Adrenal gland (tissue), 9 donors: ENCODE measurements at regions not wholly inside any gene's neighbourhood (a gene's known extent, or its start where the extent isn't known, plus 50 kb on each side); places are given as distances from the start of the nearest gene placed in this dataset.

Experiments
- DNase-seq, 7 donors: peaks; one replicate each; pipeline ENCODE4 v3.0.0-alpha.2; 2019 to 2020
- H3K27ac ChIP-seq, 5 donors: fragments of 200-600 bp; sonication (generic) in 4 of 5; 1 replicate in 3 of 5; 2 replicates in 2 of 5; pipeline versions ENCODE4 v1.5.1 to v1.8.0; 2016 to 2020; ENCODE audit warnings: mild to moderate bottlenecking in 1 of 5
- H3K27me3 ChIP-seq: fragments of 200-600 bp; 2 replicates; pipeline ENCODE4 v1.8.0; 2021
- H3K36me3 ChIP-seq, 2 donors: fragments of 200-600 bp; replicated peaks in 1 of 2; 1 replicate in 1 of 2; 2 replicates in 1 of 2; pipeline versions ENCODE4 v1.5.1 to v1.8.0; 2018 to 2022
- H3K4me1 ChIP-seq, 2 donors: fragments of 200-600 bp; replicated peaks in 1 of 2; 1 replicate in 1 of 2; 2 replicates in 1 of 2; pipeline versions ENCODE4 v1.5.1 to v1.8.0; 2018 to 2021
- H3K4me3 ChIP-seq, 4 donors: fragments of 200-600 bp; sonication (generic) in 3 of 4; one replicate each; pipeline ENCODE4 v1.5.1; 2016 to 2018
- H3K9me3 ChIP-seq, 3 donors: fragments of 200-600 bp; sonication (generic) in 1 of 3; replicated peaks in 1 of 3; 1 replicate in 2 of 3; 2 replicates in 1 of 3; pipeline versions ENCODE4 v1.5.1 to v1.8.0; 2016 to 2021
- POLR2A ChIP-seq, 2 donors: fragments of 450-650 bp; IDR thresholded peaks; one replicate each; pipeline ENCODE4 v1.6.1; 2017; ENCODE audit warnings: antibody characterized with exemption in 2 of 2, mild to moderate bottlenecking in 2 of 2, moderate library complexity in 1 of 2
- WGBS, 4 donors: extraction: QIAGEN DNeasy Blood & Tissue Kit in 2 of 4; methylation state at CpG; one replicate each; pipeline versions ENCODE4 v1.1.5 to v1.1.7; 2013 to 2017; 5-methylcytosine and 5-hydroxymethylcytosine counted together
- intact Hi-C, 2 donors: fragments of 100-400 bp; cut with DNase I; formaldehyde crosslinking; loops; one replicate each; pipeline versions ENCODE4 v1.14.1 to v1.15.0; 2022 to 2023
- TF ChIP-seq, protein P1 (sequence below), 6 experiments: fragments of 450-650 bp in 4 of 6; fragments of 200-600 bp in 2 of 6; sonication (generic) in 1 of 6; IDR thresholded peaks; 1 replicate in 5 of 6; 2 replicates in 1 of 6; pipeline versions ENCODE4 v1.5.1 to v1.8.0; 2016 to 2021; ENCODE audit warnings: antibody characterized with exemption in 6 of 6, mild to moderate bottlenecking in 2 of 6, moderate library complexity in 1 of 6
- donor health status: healthy with polysubstance abuse.
- donor health status: Bipolar disorder and iron deficiency.
- donor health status: DM: yes; HTN: yes; CAD: no.
- donor health status: DM: no; HTN: no; CAD: no.
- donor health status: DM: no; HTN: no; CAD: no.

DNA sequence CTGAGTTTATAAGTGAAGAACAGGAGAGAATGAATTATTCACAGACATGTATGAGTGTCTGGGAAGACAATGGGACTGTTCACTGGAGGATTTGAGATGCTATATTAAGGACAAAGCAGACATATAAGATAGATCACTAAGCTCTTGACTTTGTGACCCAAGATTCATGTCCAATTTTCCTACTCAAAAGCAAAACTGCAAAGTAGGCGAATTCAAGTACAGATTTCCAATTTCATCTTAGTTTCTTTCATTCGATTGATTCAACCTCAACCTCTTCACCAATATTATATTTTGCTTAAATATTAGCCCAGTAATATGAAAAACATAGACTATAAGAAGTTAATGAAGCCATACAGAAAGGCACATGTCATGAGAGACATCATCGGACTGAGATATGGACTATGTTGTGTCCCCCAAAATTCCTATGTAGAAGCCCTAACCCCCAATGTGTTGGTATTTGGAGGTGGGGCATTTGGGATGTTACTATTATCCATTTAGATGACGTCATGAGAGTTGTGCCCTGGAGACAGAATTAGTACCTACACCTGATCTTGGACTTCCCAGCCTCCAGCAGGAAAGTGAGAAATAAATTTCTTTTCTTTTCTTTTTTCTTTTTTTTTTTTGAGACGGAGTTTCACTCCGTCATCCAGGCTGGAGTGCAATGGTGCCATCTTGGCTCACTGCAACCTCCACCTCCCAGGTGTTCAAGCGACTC is 353.7 kb upstream of the AKR1E2 start:
- WGBS, 4 donors, result 77 to 85% (median 84%) methylated on average over 7 of the region's 7 CpGs
- H3K4me1 ChIP-seq, result no peaks in the 10 kb centered on the region
- H3K9me3 ChIP-seq, result no peaks in the 10 kb centered on the region
- intact Hi-C loops, result no loop called here
- H3K36me3 ChIP-seq, result no peaks in the 10 kb centered on the region
- no peak for TF ChIP-seq POLR2A (IDR thresholded peaks at IDR 0.05)
- TF ChIP-seq, protein P1, sequence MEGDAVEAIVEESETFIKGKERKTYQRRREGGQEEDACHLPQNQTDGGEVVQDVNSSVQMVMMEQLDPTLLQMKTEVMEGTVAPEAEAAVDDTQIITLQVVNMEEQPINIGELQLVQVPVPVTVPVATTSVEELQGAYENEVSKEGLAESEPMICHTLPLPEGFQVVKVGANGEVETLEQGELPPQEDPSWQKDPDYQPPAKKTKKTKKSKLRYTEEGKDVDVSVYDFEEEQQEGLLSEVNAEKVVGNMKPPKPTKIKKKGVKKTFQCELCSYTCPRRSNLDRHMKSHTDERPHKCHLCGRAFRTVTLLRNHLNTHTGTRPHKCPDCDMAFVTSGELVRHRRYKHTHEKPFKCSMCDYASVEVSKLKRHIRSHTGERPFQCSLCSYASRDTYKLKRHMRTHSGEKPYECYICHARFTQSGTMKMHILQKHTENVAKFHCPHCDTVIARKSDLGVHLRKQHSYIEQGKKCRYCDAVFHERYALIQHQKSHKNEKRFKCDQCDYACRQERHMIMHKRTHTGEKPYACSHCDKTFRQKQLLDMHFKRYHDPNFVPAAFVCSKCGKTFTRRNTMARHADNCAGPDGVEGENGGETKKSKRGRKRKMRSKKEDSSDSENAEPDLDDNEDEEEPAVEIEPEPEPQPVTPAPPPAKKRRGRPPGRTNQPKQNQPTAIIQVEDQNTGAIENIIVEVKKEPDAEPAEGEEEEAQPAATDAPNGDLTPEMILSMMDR (IDR thresholded peaks at IDR 0.05), result no peak
- no peaks in the 10 kb centered on the region for H3K27me3 ChIP-seq
- no peak overlapping the region for H3K4me3 ChIP-seq
- DNase-seq, result no peak
- no peak overlapping the region for H3K27ac ChIP-seq

DNA sequence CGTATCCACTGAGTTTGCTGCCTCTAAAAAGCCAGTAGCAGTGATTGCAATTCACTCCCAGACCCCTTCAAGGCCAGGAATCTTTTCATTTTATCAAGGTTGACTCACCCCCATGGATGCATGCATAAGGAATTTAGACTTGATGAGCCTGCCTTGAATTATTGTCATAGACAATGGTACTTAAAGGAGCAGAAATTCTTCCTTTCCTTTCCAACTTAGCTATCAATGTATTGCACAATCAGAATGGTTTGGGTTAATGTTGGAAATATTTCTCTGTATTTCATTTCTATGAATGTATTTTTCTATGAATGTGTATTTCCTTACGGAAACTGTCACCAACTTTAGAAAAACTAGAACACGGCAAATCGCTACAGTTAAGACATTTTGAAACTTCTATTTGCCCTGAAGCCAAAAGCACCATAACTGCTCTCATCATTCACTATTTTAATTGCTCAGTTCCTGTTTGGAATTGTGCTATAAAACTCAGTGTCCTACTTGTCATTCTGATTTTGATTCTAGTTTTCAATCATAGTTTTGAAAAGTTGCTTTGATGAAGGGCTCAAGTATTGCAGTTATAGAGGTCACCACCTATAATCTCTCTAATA is 355.7 kb upstream of the AKR1E2 start:
- intact Hi-C loops, result no loop called here
- WGBS, 4 donors, result 74 to 83% (median 77%) methylated on average over 4 of the region's 4 CpGs
- no peaks in the 10 kb centered on the region for H3K27me3 ChIP-seq

DNA sequence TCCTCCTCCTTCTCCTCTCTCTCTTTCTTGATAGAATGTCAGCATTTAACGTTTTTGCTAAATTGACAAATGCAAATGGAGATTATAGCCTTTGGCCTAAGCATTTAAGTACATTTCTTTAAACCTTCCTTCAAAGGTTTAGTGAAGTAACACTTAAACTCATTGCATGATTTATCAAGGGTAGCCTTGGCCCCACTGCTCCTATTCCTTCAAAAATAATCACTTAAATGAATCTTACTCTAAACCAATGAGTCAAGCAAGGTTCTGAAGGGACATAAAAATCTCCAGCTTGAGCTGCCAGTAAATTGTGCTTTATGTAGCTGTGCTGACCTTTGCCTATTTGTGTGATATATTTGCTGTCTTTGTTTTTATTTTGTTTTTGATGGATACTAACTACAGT is 358.5 kb upstream of the AKR1E2 start:
- no peaks in the 10 kb centered on the region for H3K27me3 ChIP-seq
- DNase-seq, result no peak
- no peaks in the 10 kb centered on the region for H3K4me1 ChIP-seq
- TF ChIP-seq POLR2A (IDR thresholded peaks at IDR 0.05), result no peak
- TF ChIP-seq, protein P1 (IDR thresholded peaks at IDR 0.05), result no peak
- no peaks in the 10 kb centered on the region for H3K36me3 ChIP-seq
- WGBS, 4 donors, result 24 to 39% (median 33%) methylated on average over 1 of the region's 1 CpG
- H3K4me3 ChIP-seq, result no peak overlapping the region
- no peaks in the 10 kb centered on the region for H3K9me3 ChIP-seq
- no peak overlapping the region for H3K27ac ChIP-seq
- intact Hi-C loops, result no loop called here

More for the DNA sequence above, 355.7 kb upstream of the AKR1E2 start:
- no peaks in the 10 kb centered on the region for H3K9me3 ChIP-seq
- no peak for DNase-seq
- H3K27ac ChIP-seq, result no peak overlapping the region
- no peaks in the 10 kb centered on the region for H3K36me3 ChIP-seq
- TF ChIP-seq, protein P1 (IDR thresholded peaks at IDR 0.05), result no peak
- H3K4me1 ChIP-seq, result no peaks in the 10 kb centered on the region
- H3K4me3 ChIP-seq, result no peak overlapping the region

DNA sequence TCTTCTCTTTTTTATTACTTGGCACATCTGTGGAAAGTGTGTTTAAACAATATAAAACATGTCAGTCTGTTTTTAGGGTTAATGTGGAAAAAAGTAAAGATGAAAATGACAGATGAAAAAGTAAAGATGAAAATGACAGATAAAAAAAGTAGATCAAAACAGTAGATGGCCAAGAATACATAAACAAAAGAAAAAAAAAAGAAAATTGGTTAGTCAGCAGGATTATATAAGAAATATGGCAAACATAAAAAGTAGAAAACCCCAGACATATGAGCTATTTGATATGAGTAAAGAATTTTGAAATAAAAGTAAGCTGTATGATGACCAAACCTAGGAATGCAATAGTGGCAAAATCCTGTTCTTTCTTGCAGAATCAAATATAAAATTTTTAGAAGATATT is 365.7 kb upstream of the AKR1E2 start:
- no peak for TF ChIP-seq POLR2A (IDR thresholded peaks at IDR 0.05)
- TF ChIP-seq, protein P1 (IDR thresholded peaks at IDR 0.05), result no peak
- no peaks in the 10 kb centered on the region for H3K36me3 ChIP-seq
- H3K27ac ChIP-seq, result no peak overlapping the region
- no peaks in the 10 kb centered on the region for H3K9me3 ChIP-seq
- no peak overlapping the region for H3K4me3 ChIP-seq
- intact Hi-C loops, result no loop called here
- no peaks in the 10 kb centered on the region for H3K4me1 ChIP-seq
- no peak for DNase-seq
- H3K27me3 ChIP-seq, result no peaks in the 10 kb centered on the region
